GM10248 (cell line): ENCODE measurements at regions not wholly inside any gene's neighbourhood (a gene's known extent, or its start where the extent isn't known, plus 50 kb on each side); places are given as distances from the start of the nearest gene placed in this dataset.
A peak's percentile ranks its signal among the peaks of the same experiment; 100 is the strongest.

Experiments
- CTCF ChIA-PET: fragments of 300-600 bp; sonication (Branson Sonifier 250); formaldehyde crosslinking; extraction: SDS; loops from one replicate; lab custom pipeline; 2021; ENCODE audit warnings: antibody characterized with exemption; lab: Yijun Ruan, JAX
- POLR2A ChIA-PET: fragments of 350-650 bp; sonication (Branson Sonifier 250); formaldehyde crosslinking; extraction: SDS; loops from one replicate; lab custom pipeline; 2020; ENCODE audit warnings: antibody characterized with exemption; lab: Yijun Ruan, JAX
- DNase-seq: peaks from one replicate; pipeline ENCODE4 v3.0.0; 2012; ENCODE audit errors: extremely low spot score
- CTCF ChIP-seq: IDR thresholded peaks from 2 replicates; pipeline ENCODE4 v1.5.1; 2012; ENCODE audit warnings: mild to moderate bottlenecking, low read depth; ENCODE audit errors: extremely low read depth, missing control alignments, control extremely low read depth

DNA sequence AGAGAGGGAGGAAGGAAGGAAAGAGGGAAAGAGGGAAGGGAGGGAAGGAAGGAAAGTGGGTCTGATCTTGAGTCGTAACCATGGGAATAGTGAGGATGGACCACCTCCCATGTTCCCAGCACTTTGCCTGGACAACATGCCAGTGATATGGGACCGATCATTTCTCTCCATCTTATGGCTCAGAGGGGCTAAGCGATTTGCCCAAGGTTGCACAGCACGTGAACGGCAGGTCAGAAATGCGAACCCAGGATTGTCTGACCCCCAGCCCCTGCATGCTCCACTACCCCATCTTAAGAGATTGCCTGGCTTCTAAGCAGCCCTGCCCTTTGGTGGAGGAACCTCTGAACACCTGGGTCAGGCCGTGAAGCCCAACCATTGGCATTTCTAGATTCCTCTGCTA lies 109.0 kb upstream of the CARD11 start:
- CTCF ChIA-PET: interaction anchor here (3.1 kb wide), 1 partner anchor 288 kb away, joined by 15 read pairs; no protein-coding TSS in a partner anchor
- POLR2A ChIA-PET: no interaction called here
- no peak for DNase-seq
- TF ChIP-seq CTCF: no peak

DNA sequence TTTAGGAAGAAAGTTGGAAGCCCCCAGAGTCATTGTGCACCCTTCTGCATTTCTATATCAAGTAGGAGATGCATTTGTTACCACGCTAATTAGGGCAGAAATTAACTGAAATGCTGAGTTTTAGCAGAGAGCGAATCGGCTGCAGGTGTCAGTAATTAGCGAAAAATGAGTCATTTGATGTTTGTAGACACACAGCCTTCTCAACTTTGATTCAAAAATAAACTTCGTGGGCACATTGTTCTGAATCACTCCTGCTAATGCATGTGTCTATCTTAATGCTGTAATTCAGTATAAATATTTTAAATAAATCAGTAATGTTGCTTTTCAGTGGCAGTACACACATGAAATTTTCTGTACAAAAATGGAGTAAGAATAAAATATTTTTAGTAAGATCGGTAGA lies 109.5 kb upstream of the CARD11 start:
- POLR2A ChIA-PET: no interaction called here
- CTCF ChIA-PET: interaction anchor here (2.1 to 3.0 kb wide), 4 partner anchors 9 to 288 kb away, joined by 9 to 36 read pairs (median 18); no protein-coding TSS in a partner anchor
- no peak for DNase-seq

GRCh38 chr7:3154317-3154716 lies 110.7 kb upstream of the CARD11 start:
- ChIA-PET POLR2A (no interaction called here), CTCF (interaction anchor here (0.6 to 3.0 kb wide), 32 partner anchors 8 to 396 kb away, joined by 3 to 36 read pairs (median 4); no protein-coding TSS in a partner anchor)
- DNase-seq: no peak

More for the DNA sequence above, 109.5 kb upstream of the CARD11 start:
- no peak for TF ChIP-seq CTCF

DNA sequence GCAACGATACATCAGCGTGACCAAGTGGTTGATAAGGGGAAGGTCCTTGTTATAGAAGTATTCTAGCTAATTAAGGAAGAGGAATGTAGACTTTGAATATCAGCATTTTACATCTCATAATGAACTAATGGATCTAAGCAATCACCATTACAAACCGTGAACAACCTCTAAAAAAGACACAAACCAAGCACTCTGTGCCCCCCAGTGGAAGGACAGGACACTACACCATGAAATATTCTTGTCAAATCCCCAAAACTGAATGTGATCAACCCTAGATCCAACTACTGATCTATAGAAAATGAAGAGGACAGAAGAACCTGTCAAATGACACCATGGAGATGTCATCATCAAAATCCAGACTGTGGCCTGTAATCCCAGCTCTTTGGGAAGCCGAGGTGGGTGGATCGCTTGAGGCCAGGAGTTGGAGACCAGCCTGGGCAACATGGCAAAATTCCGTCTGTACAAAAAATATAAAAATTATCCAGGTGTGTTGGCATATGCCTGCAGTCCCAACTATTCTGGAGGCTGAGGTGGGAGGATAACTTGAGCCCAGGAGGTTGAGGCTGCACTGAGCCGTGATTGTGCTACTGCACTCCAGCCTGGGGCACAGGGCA lies 111.3 kb upstream of the CARD11 start:
- peak; percentile 68 for DNase-seq
- TF ChIP-seq CTCF: peak; percentile 73
- ChIA-PET POLR2A (no interaction called here), CTCF (interaction anchor here (0.6 to 3.0 kb wide), 34 partner anchors 9 to 397 kb away, joined by 3 to 36 read pairs (median 4); no protein-coding TSS in a partner anchor)

More at GRCh38 chr7:3154317-3154716, 110.7 kb upstream of the CARD11 start:
- TF ChIP-seq CTCF: no peak

DNA sequence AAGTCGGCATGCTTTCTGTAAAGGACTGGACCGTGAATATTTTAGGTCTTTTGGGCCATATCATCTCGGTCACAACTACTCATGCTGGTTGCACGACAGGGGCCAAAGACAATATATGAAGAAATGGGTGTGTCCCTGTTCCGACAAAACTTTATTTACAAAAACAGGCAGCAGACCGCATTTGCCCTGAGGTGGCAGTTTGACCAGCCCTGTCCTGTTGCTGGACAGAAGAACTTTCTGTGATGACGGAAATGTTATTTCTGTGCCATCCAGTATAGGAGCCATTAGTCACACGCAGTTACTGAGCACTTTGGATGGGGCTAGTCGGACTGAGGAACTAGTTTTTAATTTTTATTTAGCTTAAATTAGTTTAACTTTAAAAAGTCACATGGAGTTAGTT lies 112.8 kb upstream of the CARD11 start:
- ChIA-PET POLR2A (no interaction called here), CTCF (interaction anchor here (1.4 to 3.0 kb wide), 4 partner anchors 10 to 291 kb away, joined by 5 to 18 read pairs (median 8); no protein-coding TSS in a partner anchor)
- no peak for DNase-seq
- no peak for TF ChIP-seq CTCF

- TF ChIP-seq CTCF: no peak
- POLR2A ChIA-PET: no interaction called here
- DNase-seq: no peak
- CTCF ChIA-PET: interaction anchor here (1.4 kb wide), 1 partner anchor 292 kb away, joined by 5 read pairs; no protein-coding TSS in a partner anchor
These were observed 114.1 kb upstream of the CARD11 start for GRCh38 chr7:3157566-3158287.
